Stimulated activated CD4-positive, alpha-beta T cell treated with anti-CD3 and anti-CD28 coated beads, Interleukin-1b, Interleukin-23, amount 100 ng/mL, for 1 hour (primary cell): ENCODE measurements at regions not wholly inside any gene's neighbourhood (a gene's known extent, or its start where the extent isn't known, plus 50 kb on each side); places are given as distances from the start of the nearest gene placed in this dataset.
"Not testable (repeated sequence)": the region's sequence is repeated elsewhere in the genome, so short reads cannot be mapped to it uniquely, and the experiment has no call there.

Source experiments
- DNase-seq, 2 donors: peaks; one replicate each; pipeline ENCODE4 v3.0.0-alpha.2; 2020; ENCODE audit warnings: low read depth in 2 of 2

DNA sequence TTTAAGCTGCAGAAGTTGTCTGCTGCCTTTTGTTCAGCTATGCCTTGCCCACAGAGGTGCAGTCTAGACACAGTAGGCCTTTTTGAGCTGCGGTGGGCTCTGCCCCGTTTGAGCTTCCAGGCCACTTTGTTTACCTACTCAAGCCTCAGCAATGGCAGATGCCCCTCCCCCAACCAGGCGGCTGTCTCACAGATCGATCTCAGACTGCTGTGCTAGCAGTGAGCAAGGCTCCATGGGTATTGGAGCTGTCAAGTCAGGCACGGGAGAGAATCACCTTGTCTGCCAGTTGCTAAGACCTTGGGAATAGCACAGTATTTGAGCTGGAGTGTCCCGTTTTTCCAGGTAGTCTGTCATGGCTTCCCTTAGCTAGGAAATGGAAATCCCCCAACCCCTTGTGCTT lies 587.8 kb upstream of the CLINT1 start:
- not testable (repeated sequence) for DNase-seq

- not testable (repeated sequence) for DNase-seq
Observed at GRCh38 chr5:158439204-158439603, 580.3 kb upstream of the CLINT1 start.

GRCh38 chr5:158436271-158437065 lies 577.5 kb upstream of the CLINT1 start:
- no peak for DNase-seq

DNA sequence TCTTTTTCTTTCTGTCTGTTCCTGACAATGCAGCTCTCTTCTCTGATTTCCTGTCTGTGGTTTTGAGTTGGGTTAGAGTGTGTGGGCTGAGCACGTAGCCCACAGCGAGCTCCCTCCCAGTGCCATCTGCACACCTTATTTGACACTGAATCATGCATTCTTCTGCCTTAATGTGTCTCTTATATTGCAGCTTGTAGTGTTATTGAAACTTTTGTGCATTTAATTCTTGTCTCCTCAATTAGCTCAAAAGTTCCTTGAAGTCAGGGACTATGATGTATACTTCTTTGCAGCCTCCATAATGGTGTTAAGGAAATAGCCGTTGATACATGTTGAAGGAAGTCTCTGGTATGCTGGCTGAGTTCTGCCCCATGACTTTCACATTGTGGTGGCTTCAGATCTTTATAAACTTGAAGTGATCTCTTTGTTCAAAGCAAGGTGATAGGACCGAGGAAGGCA lies 576.2 kb upstream of the CLINT1 start:
- no peak for DNase-seq

GRCh38 chr5:158434749-158435148 lies 575.8 kb upstream of the CLINT1 start:
- no peak for DNase-seq

DNA sequence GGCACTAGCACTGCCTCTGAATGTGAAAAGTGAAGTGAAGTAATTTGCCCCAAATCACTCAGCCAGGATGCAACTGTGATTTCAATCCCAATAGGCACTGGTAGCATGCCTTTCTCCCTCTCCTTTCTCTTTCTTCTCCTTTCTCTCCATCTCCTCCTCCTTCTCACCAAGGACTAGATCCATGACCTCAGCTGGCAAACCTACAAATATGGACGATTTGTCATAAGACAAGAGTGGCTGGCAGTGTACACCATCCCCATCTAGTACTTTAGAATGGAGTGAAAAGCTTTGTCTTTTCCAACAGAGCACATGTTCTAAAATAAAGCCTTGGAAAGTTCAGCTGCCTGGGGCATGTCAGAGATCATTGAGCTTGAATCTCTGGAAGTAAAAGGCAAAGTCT lies 574.7 kb upstream of the CLINT1 start:
- no peak for DNase-seq

DNA sequence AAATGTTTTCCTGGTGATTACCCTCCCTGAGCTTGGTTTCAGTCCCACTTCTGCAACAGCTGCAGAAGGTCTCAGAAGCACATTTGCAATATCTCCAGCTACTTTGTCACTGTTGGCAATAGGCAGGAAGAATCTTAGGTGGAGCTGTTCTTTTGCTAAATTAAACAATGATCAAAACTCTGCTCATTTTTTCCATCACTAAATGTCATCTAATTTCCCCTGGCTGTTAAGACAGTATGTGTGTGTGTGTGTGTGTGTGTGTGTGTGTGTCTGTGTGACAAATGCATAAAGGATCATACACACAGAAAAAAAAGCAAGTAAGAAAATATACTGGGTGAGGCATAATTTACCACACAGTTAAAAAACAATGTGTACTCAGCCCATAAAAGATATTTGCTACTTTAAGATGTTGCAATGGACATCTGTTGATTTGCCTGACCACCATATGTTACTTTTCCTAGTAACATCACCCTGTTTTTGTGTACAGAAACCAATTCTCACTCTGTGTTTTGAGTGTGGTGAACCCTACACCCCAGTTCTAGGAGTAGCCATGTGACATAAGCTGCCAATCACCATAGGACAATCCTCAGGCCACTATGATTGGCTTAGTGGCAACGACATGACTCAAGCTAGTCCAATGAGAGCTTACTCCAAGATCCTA lies 572.6 kb upstream of the CLINT1 start:
- DNase-seq, result no peak

DNA sequence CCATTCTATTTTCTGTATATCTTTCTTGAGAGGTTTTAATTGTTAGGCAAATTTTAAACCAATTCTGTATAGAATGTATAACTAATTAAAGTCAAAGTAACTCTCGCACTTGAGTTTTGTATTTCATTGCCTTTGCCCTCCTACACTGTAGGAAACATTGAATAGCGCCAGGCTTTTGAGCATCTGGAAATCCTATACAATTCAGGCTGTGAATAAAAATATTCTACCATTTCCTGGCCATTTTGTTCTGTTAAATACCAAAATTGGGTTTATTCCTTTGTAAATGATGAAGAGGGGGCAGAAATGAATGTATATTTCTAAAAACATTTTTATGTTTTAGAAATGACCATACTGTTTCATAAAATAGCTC lies 571.8 kb upstream of the CLINT1 start:
- no peak for DNase-seq

DNA sequence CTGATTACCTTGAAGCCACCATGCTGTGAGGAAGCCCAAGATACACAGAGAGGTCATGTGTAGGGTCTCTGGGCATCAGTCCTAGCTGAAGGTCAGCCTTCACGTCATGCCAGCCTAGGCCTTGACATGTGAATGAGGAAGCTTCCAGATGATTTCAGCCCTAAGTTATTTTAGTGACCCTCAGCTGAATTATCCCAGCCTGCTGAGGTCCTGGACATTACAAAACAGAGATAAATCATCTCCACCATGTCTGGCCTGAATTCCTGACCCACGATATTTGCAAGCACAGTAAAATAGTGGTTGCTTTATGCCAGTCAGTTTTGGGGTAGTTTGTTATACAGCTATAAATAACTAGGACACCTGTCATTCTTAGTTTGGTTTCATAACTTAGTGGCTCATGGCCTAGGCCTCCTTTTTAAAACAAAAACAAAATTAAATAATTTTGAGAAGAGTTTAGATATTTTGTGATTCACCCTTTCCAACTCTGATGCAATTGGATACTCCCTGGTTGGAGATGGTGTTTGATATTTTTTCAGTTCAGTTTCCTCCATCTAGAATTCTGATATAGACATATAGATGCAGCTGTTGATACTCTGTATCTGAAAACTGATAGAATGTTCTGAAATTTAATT lies 571.3 kb upstream of the CLINT1 start:
- DNase-seq, result no peak

GRCh38 chr5:158429564-158429963 lies 570.6 kb upstream of the CLINT1 start:
- no peak for DNase-seq

DNA sequence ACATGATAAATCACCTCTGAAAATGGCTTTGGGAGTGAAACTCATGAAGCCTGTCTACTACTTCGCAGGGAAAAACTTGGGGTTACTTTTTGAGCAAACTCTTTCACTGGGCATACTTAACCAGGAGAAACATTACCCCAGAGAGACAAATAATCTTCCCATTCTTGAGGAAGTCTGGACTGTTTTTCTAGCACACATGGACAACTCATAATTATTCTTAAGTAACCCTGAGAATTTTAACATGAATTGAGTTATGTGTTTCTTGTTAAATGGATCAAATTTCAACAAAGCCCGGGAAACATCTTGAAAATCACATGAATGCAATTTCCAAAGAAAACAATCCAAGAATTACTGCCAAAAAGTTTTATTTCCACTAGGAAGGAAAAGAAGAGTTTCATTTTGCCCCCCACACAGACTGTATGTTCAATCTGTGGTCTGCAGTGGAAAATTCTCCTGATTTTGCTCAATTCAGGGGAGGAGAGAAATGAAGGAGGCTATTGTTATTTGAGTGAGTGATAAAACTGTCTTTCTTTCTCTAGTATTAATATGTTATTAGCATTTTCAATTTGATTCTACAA lies 564.8 kb upstream of the CLINT1 start:
- DNase-seq, result no peak

DNA sequence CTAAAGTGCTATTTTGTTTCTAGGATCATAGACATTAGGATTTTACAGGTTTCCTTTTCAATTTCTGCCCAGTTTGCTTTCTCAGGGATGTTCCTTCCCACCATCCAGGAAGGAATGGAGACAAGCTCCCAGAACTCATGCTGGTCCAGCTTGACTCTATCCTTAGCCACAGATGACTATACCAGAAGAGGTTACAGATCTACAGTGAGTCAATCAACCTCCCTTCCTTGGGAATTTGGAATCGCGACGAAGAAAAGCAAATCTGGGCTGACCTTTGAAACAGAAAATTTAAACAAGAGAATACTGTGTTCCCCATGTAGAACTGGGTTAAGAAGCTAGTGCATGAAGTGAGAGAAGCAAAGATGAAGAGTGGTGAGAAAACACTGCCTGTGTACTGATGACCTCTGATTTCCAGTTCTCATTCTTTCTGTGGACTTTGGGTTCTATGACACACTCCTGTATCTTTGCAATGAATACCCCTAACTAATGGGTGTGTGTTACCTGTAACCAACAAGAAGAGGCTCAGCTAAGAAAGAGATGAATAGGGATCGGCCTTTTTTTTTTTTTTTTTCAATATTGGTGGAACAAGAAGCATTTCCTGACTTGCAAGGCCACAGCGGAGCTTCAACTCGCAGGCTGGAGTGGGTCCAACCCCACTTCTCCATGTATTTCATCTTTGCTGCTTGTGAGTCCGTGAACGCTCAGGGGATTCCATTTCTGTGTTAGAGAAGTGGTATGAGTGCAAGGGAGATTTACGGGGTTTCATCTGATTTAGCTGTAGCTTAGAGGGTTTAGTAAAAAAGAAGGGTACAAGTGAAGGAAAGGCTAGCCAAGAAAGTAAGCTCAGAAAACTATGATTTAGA lies 563.9 kb upstream of the CLINT1 start:
- no peak for DNase-seq

DNA sequence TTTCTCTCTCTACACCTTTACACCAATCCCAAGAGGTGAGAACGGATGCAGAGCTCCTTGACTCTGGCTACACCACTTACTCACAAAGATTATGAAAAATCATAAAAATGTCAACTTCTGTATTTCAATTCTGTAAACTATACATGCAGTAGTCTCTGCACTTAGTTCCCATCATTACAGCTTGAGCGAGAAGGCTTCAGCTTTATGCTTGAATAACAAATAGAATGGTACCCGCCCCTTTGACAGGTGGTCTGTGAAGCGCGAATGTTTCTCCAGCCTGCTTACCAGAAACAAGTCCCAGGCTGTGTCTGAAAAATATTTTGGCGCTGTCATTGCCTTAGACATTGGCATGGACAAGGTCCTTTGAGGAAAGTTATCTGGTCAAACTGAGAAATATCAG lies 562.4 kb upstream of the CLINT1 start:
- DNase-seq, result no peak

GRCh38 chr5:158419186-158419585 lies 560.2 kb upstream of the CLINT1 start:
- DNase-seq, result no peak

DNA sequence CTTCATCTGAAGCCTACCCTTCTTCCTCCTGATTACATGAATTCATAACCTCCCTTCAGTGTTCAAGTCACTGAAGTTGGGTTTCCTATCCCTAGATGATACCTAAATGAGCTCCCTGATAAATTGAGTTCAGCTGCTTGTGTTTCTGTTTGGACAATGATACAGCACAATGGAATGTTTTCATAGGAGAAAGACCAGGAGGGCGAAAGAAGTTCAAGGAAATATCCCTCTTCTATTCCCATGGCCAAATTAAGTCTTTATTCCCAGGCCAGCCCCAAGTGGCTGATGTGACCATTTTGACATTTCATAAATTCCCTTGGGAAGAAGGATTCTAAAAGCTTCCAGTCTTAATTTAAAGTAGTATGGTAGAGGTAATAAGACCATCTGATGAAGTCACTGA lies 555.8 kb upstream of the CLINT1 start:
- DNase-seq, result no peak

DNA sequence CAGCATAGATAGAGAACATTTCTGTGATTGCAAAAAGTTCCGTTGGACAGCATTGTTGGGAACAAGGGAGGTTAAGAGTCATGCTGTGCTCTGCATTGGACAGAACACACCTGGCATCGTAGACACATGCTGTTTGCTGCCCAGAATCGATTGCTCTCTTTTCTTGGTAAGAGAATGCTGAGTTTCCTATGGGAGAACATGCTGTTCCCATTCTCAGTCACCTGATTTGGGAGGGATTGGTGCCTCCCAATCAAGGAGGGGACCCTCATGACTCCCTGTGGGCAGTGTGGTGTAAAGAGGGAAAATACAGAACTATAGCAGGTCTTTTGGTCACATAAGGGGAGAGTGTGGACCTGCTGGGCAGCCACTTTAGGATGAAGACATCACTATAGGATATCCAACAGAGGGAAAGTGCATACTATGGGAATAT lies 555.4 kb upstream of the CLINT1 start:
- DNase-seq, result no peak

DNA sequence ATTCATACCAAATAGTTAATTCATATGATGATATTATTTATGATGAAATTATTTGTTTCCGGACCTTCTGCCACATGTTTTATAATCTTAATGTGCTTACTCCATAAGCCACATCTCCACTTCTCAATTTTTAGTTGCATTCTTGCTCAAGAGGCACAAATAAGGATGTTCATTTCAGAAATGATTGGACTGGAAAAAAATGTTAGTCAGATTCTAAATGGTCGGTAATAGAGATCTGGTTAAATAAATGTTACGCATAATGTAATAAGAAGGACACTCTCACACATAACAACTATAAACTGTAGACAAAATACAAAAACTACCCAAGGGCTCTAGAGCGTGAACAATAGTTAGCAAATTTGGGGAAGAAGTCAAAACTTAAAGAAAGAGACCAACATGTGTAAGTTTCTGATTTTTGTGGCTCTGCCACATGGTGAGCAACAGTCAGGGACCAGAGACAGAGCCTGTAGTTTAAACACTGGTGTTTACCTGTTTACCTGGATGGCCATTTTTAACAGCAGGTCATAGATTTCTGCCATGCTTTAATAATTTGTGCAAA lies 554.3 kb upstream of the CLINT1 start:
- DNase-seq, result no peak

DNA sequence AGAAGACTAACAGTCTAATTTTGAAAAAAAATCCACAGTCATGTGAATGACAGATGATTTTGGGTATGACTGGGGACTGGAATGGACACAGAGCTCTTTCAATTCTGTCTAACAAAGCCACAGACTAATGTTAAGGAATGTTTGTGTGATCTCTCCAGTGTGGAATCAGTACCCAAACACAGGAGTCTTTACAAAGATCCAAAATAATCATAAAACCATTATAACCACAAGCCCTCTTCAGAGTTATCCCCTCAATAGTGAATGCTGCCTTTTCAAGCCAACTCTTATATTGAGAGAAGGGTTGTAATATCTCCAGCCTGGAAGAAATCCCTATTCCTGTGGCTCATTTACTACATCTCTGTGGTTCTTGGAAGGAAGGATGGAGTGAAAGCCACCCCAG lies 552.0 kb upstream of the CLINT1 start:
- no peak for DNase-seq

DNA sequence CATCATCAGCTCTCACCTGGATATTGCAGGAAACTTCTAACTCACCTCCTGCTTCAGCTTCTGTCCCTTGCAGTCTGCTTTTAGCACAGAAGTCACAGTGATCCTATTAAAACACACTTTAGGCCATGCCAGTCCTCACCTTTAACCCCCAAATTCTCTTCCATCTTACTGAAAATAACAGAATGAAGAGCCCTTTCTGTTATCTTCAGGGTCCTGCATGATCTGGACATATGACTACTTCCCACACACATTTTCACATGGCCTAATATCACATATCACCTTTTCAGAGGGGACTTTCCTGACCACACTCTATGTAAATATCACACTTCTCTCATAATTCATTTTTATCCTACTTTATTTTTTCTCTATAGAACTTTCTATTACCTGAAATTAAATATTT lies 550.6 kb upstream of the CLINT1 start:
- DNase-seq, result no peak

DNA sequence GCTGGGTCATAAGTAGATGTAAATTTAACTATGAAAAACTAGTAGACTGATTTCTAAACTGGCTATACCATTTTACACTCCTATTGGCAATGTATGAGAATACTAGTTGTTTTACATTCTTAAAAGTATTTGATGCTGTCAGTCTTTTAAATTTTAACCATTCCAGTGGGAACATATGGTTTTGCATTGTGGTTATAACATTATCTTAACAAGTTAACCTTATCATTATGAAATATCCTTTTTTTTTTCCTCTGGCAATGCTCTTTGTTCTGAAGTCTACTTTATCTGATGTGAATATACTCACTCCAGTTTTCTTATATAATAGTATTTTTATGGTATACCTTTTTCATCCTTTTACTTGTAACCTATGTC lies 548.9 kb upstream of the CLINT1 start:
- DNase-seq, result no peak
